Erythroblast (primary cell): ENCODE measurements at regions not wholly inside any gene's neighbourhood (a gene's known extent, or its start where the extent isn't known, plus 50 kb on each side); places are given as distances from the start of the nearest gene placed in this dataset.

Source experiments
- GATA1 ChIP-seq: IDR thresholded peaks from 2 replicates; pipeline ENCODE4 v1.6.1; 2011; ENCODE audit warnings: low read depth, mild to moderate bottlenecking, control low read depth, low read length, moderate library complexity
- POLR2A ChIP-seq: IDR thresholded peaks from 2 replicates; pipeline ENCODE4 v1.6.1; 2011; ENCODE audit warnings: mild to moderate bottlenecking, low read length

- TF ChIP-seq POLR2A: no peak
- no peak for TF ChIP-seq GATA1
These were observed 138.6 kb upstream of the GLI2 start for GRCh38 chr2:120596990-120597594.
